Activated CD4-positive, CD25-positive, alpha-beta regulatory T cell treated with anti-CD3 and anti-CD28 coated beads, Interleukin-2, amount 50 U/mL, for 72 hours (primary cell): ENCODE measurements at regions not wholly inside any gene's neighbourhood (a gene's known extent, or its start where the extent isn't known, plus 50 kb on each side); places are given as distances from the start of the nearest gene placed in this dataset.

ENCODE experiments used
- DNase-seq: peaks from one replicate; pipeline ENCODE4 v3.0.0; 2021

GRCh38 chr5:133853646-133854365 is 114.6 kb downstream of the C5orf15 start:
- no peak for DNase-seq

DNA sequence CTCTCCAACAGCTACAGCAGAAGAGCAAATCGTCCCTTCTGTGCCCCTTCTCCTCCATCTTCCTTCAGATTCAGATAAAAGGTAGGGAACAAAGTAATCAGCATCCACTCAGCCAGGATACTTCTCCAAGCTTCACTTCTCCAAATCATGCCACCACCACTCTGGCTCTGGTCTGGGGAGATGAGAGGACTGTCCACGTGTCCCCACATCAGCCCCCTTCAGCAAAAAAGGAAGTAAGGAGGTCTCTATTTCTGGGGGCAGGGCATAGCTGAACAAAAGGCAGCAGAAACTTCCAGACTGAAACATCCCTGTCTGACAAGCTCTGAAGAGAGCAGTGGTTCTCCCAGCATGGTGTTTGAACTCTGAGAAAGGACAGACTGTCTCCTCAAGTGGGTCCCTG is 116.9 kb downstream of the C5orf15 start:
- DNase-seq = no peak

- no peak for DNase-seq
Observed at GRCh38 chr5:133850811-133851210, 117.6 kb downstream of the C5orf15 start.

- DNase-seq = peak; percentile 23
Observed at GRCh38 chr5:133849116-133849515, 119.3 kb downstream of the C5orf15 start.

GRCh38 chr5:133848341-133848811 is 120.0 kb downstream of the C5orf15 start:
- no peak for DNase-seq

GRCh38 chr5:133847886-133848285 is 120.5 kb downstream of the C5orf15 start:
- DNase-seq = no peak

DNA sequence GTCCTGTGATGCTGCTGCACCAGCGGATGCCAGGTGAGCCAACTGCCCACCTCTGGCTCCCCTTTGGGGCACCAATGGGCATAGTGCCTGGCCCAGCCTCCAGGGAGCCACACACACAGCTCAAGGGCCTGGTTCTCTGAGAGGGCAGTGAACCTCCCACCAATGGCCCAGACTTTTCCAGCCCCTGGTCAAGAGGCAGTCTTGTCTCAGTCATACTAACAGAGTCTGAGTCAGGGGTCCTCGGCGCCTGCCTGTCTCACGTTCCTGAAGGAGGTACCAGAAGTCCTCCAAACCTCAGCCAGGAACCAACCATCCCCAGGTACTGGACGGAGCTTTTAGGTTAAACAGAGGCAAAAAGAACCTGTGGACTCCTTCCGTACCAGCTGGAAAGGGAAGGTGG is 121.1 kb downstream of the C5orf15 start:
- DNase-seq = no peak

DNA sequence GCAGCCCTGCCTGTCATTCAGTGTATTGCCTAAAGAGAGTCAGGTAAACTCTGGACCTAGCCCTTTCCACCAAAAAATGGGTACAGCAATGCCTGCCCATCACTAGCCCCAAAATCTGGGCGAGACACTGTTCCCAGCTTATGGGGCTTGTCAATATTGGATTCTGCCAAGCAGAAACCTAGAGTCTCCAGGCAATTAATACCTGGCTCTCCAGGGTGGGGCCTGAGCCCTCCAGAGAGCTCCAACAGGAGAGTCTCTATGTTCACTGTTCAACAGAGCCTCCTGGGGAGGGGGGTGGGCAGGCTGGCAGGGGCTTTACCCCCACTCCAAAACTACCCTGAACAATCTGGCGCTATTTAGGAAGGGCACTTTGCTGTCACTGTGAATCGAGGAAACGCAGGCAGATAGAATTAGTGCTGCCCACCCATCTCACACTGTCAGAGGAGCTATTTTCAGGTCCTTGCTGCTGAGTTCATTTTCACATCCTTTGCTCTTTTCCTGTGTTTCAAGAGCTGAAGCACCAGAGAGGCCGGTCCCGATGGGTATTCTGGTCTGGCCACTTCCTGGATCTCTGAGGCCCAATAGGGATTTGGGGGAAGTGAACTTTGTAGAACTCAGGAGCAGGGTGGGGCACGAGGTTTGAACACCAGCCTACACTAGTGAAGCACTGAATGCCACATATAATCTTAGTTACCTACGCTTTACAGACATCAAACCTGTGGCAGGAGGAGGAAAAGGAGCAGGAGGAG is 121.8 kb downstream of the C5orf15 start:
- DNase-seq = no peak

DNA sequence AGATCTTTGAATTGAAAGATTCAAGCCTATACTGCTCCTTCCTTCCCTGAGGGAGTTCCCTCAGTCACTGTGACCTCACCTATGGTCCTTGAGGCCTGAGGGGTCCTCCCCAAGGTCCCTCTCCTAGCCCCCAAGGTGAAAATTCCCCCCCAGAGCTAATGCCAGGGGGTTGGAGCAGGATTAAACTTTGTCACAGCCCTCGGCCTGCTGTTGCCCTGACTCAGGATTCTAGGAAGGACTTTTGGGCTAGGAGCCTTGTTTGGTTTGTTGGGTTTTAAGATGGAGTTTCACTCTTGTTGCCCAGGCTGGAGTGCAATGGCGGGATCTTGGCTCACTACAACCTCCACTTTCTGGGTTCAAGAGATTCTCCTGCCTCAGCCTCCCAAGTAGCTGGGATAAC is 123.2 kb downstream of the C5orf15 start:
- DNase-seq = no peak

DNA sequence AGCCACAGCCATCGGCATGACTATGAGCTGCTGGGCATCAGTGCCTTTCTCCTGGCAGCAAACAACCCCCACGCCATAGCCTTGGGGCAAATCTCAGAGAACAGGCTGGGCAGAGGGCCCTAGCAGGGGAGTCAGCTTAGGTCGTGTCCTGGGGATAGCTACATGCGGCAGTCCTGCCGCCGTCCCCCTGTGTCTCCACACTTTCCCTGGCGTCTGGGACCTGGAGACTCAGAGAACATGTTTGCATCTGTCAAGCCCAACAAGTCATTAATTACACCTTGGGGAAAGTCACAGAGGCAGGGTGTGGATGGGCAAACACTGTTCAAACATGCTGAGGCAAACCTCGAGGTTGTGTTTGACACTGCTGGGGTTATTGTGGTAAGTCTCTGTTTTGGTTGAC is 123.6 kb downstream of the C5orf15 start:
- no peak for DNase-seq

DNA sequence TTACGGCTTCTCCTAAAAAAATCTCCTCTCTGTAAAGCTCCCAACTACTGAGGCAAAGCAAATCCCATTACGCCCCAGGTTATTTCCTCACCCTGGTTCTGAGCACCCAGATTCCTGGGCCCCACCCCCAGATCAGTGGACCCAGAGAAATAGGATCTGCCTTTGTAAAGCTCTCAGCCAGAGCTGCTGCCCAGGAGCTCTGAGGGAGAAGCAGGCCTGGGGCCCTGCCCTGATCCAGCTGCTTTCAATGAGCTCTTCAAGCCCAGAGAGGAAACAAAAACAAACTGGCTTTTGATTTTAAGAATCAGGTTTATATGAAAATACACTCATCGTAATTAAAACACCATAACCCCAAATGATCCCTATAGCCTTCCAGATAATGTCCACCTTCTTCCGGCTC is 124.5 kb downstream of the C5orf15 start:
- no peak for DNase-seq

DNA sequence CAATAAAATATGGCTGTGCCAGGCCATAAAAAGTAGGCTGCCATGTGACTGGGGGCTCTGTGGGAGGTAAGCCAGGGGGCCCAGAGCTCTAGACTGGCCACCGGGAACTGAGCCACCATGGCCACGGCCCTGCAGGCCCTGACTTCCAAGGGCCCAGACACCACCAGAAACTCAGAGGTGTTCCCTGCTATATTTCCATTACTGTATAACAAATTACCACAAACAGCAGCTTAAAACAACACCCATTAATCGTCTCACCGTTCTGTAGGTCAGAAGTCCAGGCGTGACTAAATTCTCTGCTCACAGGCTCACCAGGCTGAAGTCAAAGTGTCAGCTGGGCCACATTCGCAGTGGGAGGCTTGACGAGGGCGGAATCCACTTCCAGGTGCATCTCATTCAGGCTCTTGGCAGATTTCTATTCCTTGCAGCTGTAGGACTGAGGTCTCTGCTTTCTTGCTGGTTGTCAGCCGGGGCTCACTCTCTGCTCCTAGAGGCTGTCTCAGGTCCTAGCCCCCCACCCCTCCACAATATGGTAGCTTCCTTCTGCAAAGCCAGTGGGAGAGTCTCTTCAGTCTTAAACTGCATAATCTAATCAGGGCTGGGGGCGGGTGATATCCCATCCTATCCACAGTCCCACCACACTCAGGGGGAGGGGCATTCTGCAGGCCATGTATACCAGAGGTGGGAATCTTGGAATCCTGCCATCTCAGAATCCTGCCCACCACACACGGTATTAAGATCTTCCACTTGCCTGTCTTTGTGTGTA is 125.4 kb downstream of the C5orf15 start:
- DNase-seq = no peak

- no peak for DNase-seq
Observed at GRCh38 chr5:133841831-133842750, 126.3 kb downstream of the C5orf15 start.

GRCh38 chr5:133840168-133840567 is 128.3 kb downstream of the C5orf15 start:
- no peak for DNase-seq

GRCh38 chr5:133839721-133840120 is 128.7 kb downstream of the C5orf15 start:
- DNase-seq = no peak

GRCh38 chr5:133839090-133839489 is 129.3 kb downstream of the C5orf15 start:
- no peak for DNase-seq

DNA sequence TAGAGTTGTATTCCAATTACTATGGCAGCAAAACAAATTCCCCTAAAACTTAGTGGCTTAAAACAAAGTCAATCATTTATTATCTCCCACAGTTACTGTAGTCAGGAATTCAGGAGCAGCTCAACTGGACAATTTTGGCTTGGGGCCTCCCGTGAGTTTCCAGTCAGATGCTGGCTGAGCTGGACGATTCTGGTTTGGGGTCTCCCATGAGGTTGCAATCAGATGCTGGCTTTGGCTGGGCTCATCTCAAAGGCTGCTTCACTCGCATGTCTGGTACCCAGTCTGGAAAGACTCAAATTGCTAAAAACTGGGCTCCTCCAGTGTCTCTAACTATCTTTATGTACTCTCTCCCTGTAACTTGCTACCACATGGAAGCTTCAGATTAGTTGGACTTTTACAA is 130.1 kb downstream of the C5orf15 start:
- DNase-seq = no peak

GRCh38 chr5:133831491-133832224 is 136.8 kb downstream of the C5orf15 start:
- DNase-seq = no peak

GRCh38 chr5:133830911-133831310 is 137.5 kb downstream of the C5orf15 start:
- no peak for DNase-seq

GRCh38 chr5:133830281-133830680 is 138.1 kb downstream of the C5orf15 start:
- DNase-seq = no peak

DNA sequence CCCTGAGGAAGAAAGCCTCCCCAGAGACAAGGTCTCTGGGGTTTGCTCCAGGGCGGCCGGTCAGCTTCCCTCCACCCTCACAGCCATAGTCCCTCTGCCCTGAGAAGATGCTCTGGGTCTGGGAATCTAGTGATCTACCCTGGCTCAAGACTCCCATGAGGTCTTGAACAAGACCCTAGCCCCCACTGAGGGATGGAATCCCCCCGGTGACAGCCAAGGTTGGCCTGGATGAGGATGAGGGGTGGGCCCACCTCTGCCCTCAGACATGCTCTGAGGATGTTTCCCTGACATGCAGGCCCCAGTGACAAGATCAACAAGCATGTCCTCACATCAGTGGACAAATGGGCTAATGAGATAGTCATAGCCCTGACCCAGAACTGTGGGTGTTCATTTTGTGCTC is 138.6 kb downstream of the C5orf15 start:
- no peak for DNase-seq

- no peak for DNase-seq
Observed at GRCh38 chr5:133828722-133829121, 139.7 kb downstream of the C5orf15 start.
